G401 (cell line): ENCODE measurements at regions not wholly inside any gene's neighbourhood (a gene's known extent, or its start where the extent isn't known, plus 50 kb on each side); places are given as distances from the start of the nearest gene placed in this dataset.

Experiments
- DNase-seq: peaks from one replicate; pipeline ENCODE4 v3.0.0-alpha.2; 2015; ENCODE audit warnings: low spot score
- in situ Hi-C: cut with HindIII; loops from 2 replicates; pipeline ENCODE4 v1.10.0; 2016; ENCODE audit warnings: low sequenced_read_pairs, mixed read lengths

DNA sequence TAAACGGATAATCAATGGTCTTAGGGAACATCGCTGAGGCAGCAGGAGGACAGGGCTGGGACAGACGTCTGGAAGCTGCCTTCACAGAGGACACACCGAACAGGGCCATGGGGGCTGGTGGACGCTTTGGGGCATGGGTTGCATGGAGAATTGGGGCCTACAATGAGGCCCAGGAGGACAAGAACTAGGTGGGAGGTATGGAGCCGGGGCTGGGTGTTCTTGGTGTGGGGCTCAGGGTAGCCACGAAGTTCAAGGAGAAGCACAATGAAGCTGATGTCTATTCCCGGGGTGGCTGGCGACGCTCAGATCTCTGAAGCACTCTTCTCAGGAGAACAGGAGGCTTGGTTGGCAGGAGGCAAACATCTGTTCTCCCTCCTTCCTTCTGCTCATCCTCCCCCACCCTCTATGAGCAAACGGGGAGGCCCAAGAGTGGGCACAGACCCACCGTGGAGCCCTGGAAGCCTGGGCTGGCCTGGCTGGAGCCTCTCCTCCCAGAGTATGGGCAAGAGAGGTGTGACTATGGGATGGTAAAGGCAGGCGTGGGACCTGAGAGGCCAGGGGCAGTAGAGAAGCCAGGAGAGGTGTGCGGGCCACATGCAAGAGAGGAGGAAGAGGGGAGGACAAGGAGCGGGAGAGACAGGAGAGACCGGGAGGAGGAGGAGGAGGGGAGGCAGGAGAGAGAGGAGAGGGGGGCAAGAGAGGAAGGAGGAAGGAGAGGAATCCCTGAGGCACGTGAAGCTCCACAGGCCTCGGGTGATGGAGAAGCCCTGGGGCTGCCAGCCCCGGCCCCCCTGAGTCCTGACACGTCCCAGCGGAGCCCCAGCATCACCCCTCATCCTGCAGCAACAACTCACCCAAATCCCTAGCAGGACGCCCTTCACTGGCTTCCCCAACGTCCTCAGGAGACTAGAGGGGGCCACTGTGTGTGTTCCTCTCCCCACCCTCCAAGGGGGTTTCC lies 159.1 kb downstream of the OLFM1 start:
- in situ Hi-C loops, result no loop called here
- DNase-seq, result no peak

DNA sequence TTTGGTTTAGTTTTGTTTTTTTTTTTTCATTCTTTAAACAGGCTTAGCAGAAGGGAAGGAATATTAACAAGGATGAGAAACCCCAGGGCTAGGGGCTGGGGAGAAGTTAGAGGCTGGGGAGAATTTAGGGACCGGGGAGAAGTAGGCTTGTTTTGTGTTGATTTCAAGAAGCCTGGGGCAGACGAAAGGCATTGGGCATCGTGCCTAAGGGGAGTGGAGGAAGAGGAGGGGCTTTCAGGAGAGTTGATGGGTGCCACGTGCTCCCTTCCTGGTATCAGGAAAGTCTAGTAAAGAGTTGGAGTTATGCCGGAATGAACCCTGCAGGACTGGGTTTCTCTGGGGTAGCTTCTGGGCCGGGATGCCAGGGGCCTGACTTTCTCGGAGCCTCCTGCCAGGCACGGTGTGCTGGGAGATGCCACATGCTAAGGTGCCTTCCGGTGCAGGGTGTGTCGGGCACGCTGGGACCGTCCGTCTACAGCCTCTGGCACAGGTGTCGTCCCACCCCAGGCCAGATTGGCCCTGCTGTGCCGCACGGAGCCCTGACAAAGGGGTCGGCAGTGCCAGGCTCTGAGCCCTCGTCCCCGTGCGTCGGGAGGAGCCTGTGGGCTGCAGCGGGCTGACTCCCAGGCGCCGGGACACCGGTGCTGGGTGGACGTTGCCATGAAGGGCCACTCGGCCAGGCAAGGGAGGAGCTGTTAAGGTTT lies 159.9 kb downstream of the OLFM1 start:
- in situ Hi-C loops, result no loop called here
- no peak for DNase-seq

DNA sequence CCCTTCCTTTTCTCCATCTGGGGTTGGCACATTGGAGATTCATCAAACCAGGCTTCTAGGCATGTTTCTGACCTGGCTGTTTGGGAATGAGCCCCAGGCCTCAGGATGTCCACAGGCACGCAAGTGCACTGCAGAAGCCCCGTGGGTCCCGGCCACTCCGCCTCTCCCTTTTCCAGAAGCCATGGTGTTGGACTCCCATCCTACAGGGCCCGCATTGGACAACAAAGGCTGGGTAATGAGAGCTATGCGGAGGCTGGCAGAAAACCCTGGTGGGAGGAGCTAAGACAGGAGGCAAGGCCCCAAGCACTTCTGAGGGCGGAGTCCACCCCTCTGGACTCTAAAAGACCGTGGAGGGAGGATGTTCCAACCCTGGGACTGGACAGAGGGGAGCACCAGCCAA lies 160.6 kb downstream of the OLFM1 start:
- in situ Hi-C loops, result no loop called here

DNA sequence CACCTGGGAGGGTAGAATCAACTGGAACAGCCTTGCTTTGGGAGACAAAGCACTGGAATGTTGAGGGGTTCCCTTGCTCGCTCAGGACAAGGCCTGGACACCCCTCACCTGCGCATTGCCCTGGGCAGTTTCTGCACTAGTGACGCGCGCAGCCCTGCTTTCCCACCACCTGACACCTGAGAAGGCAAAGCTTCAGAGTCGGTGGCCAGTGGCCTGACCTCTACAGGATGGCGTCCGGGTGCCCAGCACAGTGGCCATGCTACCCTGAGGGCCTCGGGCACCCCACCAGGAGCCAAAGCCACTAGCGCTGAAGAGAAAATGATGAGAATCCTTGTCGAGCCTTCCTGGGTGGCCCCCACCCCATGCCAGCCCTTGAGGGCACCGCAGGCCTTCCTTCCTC lies 161.3 kb downstream of the OLFM1 start:
- no peak for DNase-seq
- in situ Hi-C loops, result no loop called here

More for the DNA sequence above, 160.6 kb downstream of the OLFM1 start:
- DNase-seq, result no peak

DNA sequence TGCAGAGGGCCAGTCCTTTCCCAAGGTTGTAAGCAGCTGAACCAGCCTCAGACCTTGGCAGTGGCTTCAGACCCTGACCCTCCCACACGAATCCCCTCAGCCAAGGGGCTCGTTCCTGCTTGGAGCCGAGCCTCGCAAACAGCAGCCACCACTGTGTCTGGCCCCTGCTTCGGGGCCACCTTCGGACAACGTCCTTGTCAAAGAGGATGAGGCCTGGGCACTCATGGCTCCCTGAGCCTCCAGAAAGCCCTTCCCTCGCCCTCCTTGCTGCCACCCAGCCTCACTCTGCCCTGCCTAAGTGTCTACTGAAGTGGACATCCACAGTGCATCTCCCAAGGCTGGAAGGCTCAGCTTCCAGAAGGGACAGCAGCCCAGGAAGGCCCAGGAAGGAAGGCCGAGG lies 161.7 kb downstream of the OLFM1 start:
- in situ Hi-C loops, result no loop called here
- DNase-seq, result no peak

DNA sequence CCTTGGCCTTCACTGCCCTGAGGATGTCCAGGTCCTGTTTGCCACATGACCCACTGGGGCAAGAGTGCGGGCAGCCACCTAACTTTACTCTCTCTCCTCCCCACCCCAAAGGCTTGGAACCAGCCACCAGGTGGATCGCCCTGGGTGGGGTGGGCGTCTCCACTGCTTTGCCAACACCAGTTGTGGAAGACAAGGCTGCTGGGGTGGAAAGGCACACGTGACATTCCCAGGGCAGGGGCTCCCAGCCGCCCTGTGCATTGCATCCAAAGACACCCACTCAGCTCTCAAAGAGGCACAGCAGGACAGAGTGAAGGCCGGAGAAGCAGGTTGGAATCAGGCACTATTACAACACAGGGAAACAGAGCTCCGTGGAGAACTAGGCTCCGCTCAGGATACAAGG lies 162.2 kb downstream of the OLFM1 start:
- no peak for DNase-seq
- in situ Hi-C loops, result no loop called here

DNA sequence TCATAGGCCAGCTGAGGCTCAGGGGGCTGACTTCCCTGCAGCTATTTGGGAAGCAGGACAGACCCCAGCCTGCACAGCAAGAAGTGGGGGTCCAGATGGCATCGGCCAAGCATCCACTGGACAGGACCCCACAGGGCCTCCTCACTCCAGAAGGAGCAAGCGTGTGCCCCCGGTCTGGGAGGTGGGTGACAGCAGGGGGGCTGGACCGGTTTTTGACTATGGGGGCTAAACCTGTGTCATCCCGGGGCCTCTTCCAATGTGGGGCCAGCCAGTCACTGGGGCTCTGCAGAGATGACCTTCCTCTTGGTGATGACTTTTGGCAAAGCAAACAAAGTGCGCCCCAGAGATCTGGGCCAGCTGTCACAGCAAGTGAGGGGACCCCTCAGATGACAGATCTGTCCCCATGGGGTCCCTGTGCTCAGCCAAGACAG lies 163.9 kb downstream of the OLFM1 start:
- in situ Hi-C loops, result no loop called here
- no peak for DNase-seq

DNA sequence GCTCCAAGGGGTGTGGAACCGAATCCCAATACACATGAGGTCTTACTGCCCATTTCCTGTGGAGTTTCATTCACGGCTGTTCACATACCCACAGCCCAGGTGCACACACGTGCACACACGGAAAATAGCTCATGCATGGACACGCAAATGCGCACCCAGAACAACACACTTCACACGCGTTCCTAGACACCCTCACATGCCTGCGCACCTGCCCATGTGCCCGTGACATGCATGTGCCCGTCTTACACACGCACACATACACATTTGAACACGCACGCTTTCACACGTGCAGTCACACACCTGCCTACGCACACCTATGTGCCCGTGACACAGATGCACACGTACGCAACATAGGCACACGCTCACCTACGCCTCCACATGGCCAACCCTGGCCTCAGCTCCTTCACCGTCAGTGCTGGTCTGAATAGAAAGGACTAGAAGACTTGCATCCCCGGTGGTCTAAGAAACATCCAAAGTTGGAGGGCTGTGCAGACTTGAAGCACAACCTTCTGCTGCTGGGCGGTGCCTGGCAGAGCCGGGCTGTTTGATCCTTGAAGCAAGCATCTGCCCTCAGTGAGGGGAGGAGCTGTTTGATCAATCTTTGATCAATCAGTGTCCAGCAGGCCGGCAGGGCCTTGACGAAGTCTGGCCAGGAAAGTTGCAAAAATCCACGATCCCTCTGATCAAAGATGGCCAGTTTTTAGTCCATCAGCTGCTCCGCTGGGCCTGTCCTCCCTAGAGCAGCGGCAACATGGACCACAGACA lies 164.7 kb downstream of the OLFM1 start:
- DNase-seq, result no peak
- in situ Hi-C loops, result no loop called here

DNA sequence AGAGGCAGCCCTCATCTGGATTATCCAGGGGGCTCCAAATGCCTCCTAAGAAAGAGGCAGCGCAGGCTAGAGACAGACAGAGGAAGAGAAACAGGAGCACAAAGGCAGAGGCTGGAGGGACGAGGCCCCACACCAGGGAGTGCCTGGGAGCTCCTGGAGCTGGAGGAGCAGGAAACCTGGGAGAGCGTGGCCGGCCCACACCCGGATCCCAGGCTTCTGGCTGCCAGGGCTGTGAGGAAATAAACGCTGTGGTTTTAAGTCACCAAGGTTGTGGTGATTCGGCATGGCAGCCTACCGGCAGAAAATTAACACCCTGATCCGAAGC lies 165.5 kb downstream of the OLFM1 start:
- in situ Hi-C loops, result no loop called here
- DNase-seq, result no peak

DNA sequence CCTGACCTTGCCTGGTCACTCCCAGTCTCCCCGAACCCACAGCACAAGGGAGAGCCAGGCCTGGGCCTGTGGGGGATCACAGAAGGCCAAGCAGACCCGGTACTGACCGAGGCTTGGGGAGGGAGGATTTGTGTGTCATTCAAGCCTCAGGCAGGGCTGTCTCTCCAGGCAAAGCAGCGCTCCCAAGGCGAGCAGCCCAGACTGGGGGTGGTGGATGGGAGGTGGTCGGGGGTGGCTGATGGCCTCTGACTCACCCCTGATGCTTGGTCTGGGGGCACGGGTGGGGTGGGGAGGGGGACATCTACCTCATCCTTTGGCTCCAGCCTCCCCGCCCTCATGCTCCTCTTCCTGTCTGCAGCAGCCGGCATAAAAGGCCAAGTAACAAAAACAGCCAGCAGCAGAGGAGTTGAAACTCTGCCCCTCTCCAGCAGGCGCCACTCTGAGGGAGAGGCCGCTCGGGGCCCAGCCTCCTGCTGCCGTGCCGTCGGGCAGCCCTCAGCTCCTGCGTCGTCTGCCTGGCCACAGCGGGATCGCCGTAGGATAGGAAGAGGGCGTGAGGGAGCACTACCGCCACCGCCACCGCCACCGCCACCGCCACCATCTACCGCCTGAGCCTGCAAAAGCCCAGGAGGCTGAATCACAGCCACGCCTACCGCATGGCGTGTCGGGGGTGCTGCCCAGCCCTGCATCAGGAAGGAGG lies 166.0 kb downstream of the OLFM1 start:
- in situ Hi-C loops, result no loop called here
- DNase-seq, result no peak

DNA sequence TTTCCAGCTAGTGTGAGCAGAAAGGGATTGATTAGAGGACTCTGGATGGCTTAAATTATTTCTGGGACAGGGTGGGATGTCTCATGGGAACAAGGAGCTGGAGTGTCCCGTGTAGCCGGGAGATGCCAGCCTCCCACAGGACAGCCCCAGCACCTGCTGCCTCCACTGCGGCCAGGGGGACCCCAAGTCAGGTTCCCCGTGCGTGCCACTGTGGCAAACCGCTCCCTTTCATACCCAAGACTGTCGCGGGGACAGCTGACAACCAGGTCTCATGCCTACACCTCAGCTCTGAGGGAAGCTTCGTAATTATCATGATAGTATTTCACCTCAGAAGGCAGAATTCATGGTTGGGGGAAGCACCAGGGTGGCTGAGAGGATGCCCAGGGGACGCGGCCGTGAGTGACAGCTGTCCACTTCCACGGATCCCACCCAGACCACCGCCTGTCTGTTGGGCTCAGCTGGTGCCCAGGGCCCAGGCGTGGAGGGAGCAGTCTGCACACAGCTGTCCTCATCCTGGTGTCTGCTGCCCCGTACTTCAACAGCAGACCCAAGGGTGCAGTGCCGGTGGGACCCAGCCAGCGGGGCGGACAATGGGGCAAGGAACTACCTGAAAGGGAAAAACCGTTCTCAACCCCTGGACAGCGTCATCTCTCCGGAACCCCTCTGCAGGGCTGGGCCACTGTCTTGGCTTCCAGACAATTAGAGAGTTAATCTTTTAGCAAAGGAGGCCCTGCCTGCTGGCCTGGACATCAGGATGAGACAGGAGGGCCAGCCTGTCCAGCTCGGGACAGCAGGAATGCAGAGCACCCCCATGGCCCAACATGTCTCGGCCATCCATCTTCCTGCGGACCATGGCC lies 166.9 kb downstream of the OLFM1 start:
- in situ Hi-C loops, result no loop called here
- DNase-seq, result no peak

DNA sequence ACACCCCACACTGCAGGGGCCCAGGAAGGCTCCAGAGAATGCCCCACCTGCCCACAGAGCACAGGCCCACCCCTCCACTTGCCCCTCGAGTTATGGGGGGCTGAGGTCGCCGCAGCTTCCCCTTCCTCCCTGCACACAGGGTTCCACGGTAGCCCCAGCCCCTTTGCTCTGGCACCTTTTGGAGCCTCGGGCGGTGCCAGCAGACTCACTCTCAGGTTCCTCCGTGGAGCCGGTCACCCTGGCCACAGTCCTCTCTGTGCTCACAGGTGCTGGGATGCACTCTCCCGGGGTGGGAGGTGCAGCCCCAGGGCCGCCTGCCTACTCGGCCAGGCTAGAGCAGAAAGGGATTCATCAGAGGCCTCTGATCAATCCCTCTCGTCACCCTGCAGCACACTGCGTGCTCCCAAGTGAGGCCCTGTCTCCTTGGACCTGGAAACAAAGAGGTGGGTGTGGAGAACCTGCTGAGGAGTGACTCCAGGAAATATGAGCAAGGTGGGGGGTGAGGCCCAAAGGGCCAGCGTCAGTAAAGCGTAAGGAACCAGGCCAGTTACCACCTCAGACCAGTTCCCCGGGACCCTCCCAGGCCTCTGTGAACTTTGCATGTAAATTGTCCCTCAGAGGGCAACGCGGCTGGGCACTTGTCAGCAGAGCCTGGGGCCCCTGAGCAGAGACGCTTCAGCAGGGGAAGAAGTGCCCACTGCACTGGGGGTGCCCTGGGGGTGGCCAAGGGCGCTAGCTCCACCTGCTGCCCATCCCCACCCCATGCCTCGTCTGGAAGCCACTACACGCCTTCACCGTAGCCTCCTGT lies 167.8 kb downstream of the OLFM1 start:
- DNase-seq, result no peak
- in situ Hi-C loops, result no loop called here

DNA sequence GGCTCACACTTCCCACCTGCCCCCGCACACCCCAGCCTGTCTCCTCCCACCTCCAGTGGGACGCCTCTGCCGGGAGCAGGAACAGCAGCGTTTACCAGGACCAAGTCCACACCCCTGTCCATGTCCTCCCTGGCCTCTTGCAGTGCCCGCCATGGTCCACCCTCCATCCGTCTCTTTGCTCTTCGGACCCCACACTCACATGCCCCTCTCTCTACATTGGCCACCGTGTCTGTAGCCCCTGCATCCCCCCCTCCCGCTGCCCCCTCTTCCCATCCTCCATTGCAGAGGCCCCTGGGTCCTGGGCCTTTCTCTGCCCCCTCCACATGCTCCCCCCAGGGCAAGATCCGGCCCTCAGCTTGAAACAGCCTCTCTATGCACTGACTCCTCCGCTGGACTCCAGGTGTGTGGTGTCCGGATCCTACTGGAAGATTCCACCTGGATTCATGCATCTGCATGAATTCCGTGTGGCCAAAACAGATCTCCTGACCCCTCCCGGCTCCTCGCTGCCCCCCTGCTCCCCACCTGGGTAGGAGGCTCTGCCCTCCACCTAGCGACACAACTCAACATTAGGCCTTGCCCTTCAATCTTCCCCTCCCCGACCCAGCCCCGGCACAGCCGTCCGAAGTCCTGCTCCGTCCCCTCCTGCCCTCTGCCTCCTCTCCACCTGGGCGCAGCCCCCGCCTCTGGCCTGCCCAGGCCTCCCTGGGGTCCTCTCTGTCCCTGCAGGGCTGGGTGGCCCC lies 168.5 kb downstream of the OLFM1 start:
- in situ Hi-C loops, result no loop called here
- no peak for DNase-seq

DNA sequence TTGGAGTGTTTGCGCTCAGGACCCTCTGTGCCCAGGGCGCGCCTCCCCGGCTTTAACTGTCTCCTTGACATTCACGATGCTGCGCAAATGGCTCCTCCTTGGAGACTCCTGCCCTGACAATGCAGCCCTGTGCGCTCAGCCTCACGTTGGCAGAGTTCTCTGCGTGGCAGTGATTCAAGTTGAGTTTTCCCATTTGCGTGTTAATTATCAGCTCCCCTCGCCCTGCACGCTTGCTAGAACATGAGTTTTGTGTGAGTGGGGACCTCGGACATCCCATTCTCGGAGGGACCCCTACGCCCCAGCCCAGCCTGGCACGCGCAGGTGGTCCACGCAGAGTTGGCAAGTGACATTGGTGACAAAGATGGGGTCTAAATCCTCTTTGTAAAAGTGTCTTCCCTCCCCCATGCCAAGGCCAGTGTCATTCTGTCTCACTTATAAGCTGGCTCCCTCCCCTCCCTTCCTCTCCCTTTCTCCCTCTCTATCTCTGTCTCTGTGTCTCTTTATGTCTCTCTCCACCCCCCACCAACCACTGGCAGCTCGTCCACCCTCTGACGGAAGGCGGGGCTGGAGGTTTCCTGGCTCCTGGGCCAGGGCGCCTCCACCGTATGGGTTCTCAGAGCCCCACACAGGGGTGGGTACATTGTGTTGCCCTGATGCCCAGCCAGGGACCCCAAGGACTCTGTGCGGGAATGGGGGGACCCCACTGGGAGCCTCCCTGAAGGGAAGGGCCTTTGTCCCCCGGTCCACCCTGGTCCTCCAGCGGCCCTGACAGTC lies 169.3 kb downstream of the OLFM1 start:
- no peak for DNase-seq
- in situ Hi-C loops, result no loop called here

DNA sequence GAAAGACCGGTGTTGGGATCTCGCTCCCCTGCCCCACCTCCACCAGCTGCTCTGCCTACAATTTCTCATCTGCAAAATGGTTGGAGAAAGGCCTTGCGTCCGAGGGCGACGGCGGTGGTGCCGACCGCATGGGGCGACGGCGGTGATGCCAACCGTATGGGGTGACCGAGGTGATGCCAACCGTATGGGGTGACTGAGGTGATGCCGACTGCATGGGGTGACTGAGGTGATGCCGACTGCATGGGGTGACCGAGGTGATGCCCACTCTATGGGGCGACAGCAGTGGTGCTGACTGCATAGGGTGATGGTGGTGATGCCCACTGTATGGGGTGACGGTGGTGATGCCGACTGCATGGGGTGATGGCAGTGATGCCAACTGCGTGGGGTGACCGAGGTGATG lies 171.0 kb downstream of the OLFM1 start:
- DNase-seq, result no peak
- in situ Hi-C loops, result no loop called here

DNA sequence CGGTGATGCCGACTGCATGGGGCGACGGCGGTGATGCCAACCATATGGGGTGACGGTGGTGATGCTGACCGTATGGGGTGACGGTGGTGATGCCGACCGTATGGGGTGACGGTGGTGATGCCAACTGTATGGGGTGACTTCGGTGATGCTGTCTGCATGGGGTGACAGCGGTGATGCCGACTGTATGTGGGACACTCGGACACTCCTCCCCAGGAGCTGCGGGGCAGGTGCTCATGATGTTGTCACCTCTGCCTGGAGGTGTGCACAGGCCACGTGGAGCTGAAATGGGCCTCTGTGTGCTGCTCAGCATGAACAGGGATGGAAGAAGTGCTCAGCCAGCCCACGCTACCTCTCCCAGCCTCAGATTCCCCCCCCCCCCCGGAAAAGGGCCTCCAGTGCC lies 171.8 kb downstream of the OLFM1 start:
- in situ Hi-C loops, result no loop called here
- DNase-seq, result no peak
